HepG2 (cell line): ENCODE measurements at regions not wholly inside any gene's neighbourhood (a gene's known extent, or its start where the extent isn't known, plus 50 kb on each side); places are given as distances from the start of the nearest gene placed in this dataset.
A peak's percentile ranks its signal among the peaks of the same experiment; 100 is the strongest.

ENCODE experiments used
- EZH2 ChIP-seq: conservative IDR thresholded peaks from 2 replicates; pipeline ENCODE4 v1.6.1; 2012; ENCODE audit warnings: mild to moderate bottlenecking, low read depth, low read length, moderate library complexity
- GMEB2 ChIP-seq: IDR thresholded peaks from 2 replicates; pipeline ENCODE4 v1.6.1; 2016; ENCODE audit warnings: missing biosample characterization, missing genetic modification reagents, low read depth
- JUND ChIP-seq: sonication (generic); formaldehyde crosslinking; IDR thresholded peaks from 2 replicates; pipeline ENCODE4 v1.8.0; 2022; ENCODE audit warnings: mild to moderate bottlenecking, missing genetic modification reagents
- PHF20 ChIP-seq: sonication (generic); formaldehyde crosslinking; IDR thresholded peaks from 2 replicates; pipeline ENCODE4 v1.5.0; 2020; ENCODE audit warnings: mild to moderate bottlenecking, missing genetic modification reagents
- PHF5A ChIP-seq: IDR thresholded peaks from one replicate; pipeline ENCODE4 v1.6.1; 2018; ENCODE audit warnings: low read depth, missing genetic modification reagents; ENCODE audit not compliant: unreplicated experiment
- PLSCR1 ChIP-seq: sonication (generic); formaldehyde crosslinking; IDR thresholded peaks from 2 replicates; pipeline ENCODE4 v1.5.0; 2020; ENCODE audit warnings: missing genetic modification reagents, mild to moderate bottlenecking, borderline replicate concordance
- PTBP1 ChIP-seq: fragments of 200-400 bp; formaldehyde crosslinking; IDR thresholded peaks from 2 replicates; pipeline ENCODE4 v1.6.1; 2018; ENCODE audit warnings: low read length, low read depth; ENCODE audit not compliant: poor library complexity, severe bottlenecking
- SP5 ChIP-seq: IDR thresholded peaks from 2 replicates; pipeline ENCODE4 v1.6.1; 2016; ENCODE audit warnings: low read depth, borderline replicate concordance
- ZBTB49 ChIP-seq: sonication (generic); formaldehyde crosslinking; IDR thresholded peaks from 2 replicates; pipeline ENCODE4 v1.4.0; 2020; ENCODE audit warnings: missing genetic modification reagents, borderline replicate concordance
- ZHX1 ChIP-seq: sonication (generic); formaldehyde crosslinking; IDR thresholded peaks from 2 replicates; pipeline ENCODE4 v1.8.1; 2022; ENCODE audit warnings: low read depth, mild to moderate bottlenecking, missing genetic modification reagents
- ZMYM4 ChIP-seq: sonication (generic); formaldehyde crosslinking; IDR thresholded peaks from 2 replicates; pipeline ENCODE4 v1.8.1; 2023; ENCODE audit warnings: mild to moderate bottlenecking, missing genetic modification reagents
- ZNF12 ChIP-seq: sonication (generic); formaldehyde crosslinking; IDR thresholded peaks from 2 replicates; pipeline ENCODE4 v1.5.0; 2020; ENCODE audit warnings: missing genetic modification reagents
- ZNF230 ChIP-seq: sonication (generic); formaldehyde crosslinking; IDR thresholded peaks from 2 replicates; pipeline ENCODE4 v1.4.0; 2020; ENCODE audit warnings: mild to moderate bottlenecking, missing genetic modification reagents
- ZNF235 ChIP-seq: sonication (generic); formaldehyde crosslinking; IDR thresholded peaks from 2 replicates; pipeline ENCODE4 v1.8.1; 2023; ENCODE audit warnings: mild to moderate bottlenecking, missing genetic modification reagents, borderline replicate concordance
- ZNF605 ChIP-seq: sonication (generic); formaldehyde crosslinking; IDR thresholded peaks from 2 replicates; pipeline ENCODE4 v1.8.0; 2022; ENCODE audit warnings: mild to moderate bottlenecking, missing genetic modification reagents
- ZNF773 ChIP-seq: sonication (generic); formaldehyde crosslinking; IDR thresholded peaks from 2 replicates; pipeline ENCODE4 v1.4.0; 2020; ENCODE audit warnings: missing genetic modification reagents, borderline replicate concordance
- ZNF781 ChIP-seq: sonication (generic); formaldehyde crosslinking; IDR thresholded peaks from 2 replicates; pipeline ENCODE4 v1.5.1; 2020; ENCODE audit warnings: borderline replicate concordance, mild to moderate bottlenecking, missing genetic modification reagents; ENCODE audit errors: not compliant biosample characterization
- ZUFSP ChIP-seq: sonication (generic); formaldehyde crosslinking; IDR thresholded peaks from 2 replicates; pipeline ENCODE4 v1.9.0; 2021; ENCODE audit warnings: missing genetic modification reagents, mild to moderate bottlenecking, borderline replicate concordance

GRCh38 chr6:137697267-137697938, 169.7 kb upstream of the TNFAIP3 start (continued):
- TF ChIP-seq ZMYM4 (CRISPR knock-in tag) (peak; percentile 86), ZBTB49 (CRISPR knock-in tag) (no peak), ZUFSP (CRISPR knock-in tag) (no peak), ZHX1 (CRISPR knock-in tag) (no peak), PLSCR1 (no peak), ZNF773 (CRISPR knock-in tag) (no peak), SP5 (CRISPR knock-in tag) (0 out of 2 replicates have a peak, but pooled peaks have one; percentile 25), PHF5A (CRISPR knock-in tag) (peak; percentile 25), JUND (peak; percentile 51; the same call in 1 of the 2 replicates), ZNF781 (CRISPR knock-in tag) (peak; percentile 67), ZNF605 (CRISPR knock-in tag) (peak; percentile 48; the same call in 1 of the 2 replicates), EZH2 (no peak), GMEB2 (CRISPR knock-in tag) (peak; percentile 14; the same call in 1 of the 2 replicates), PHF20 (CRISPR knock-in tag) (no peak), ZNF235 (CRISPR knock-in tag) (no peak), PTBP1 (no peak), ZNF230 (CRISPR knock-in tag) (no peak), ZNF12 (CRISPR knock-in tag) (peak; percentile 61; the same call in 1 of the 2 replicates)
